H7 (cell line): ENCODE measurements at regions not wholly inside any gene's neighbourhood (a gene's known extent, or its start where the extent isn't known, plus 50 kb on each side); places are given as distances from the start of the nearest gene placed in this dataset.
"Not testable (repeated sequence)": the region's sequence is repeated elsewhere in the genome, so short reads cannot be mapped to it uniquely, and the experiment has no call there.

ENCODE experiments used
- DNase-seq: peaks from one replicate; pipeline ENCODE4 v3.0.0; 2012
- H3K27me3 ChIP-seq: 2 replicates; pipeline ENCODE4 v1.6.0; 2011; ENCODE audit warnings: mild to moderate bottlenecking, low read length; ENCODE audit not compliant: control insufficient read depth, insufficient read depth
- H3K36me3 ChIP-seq: replicated peaks from 2 replicates; pipeline ENCODE4 v1.5.1; 2011; ENCODE audit warnings: low read length; ENCODE audit not compliant: control insufficient read depth, insufficient read depth
- H3K4me3 ChIP-seq: 2 replicates; pipeline ENCODE4 v1.5.1; 2011; ENCODE audit warnings: low read depth, mild to moderate bottlenecking, control low read depth, low read length, moderate library complexity; ENCODE audit not compliant: insufficient read depth

DNA sequence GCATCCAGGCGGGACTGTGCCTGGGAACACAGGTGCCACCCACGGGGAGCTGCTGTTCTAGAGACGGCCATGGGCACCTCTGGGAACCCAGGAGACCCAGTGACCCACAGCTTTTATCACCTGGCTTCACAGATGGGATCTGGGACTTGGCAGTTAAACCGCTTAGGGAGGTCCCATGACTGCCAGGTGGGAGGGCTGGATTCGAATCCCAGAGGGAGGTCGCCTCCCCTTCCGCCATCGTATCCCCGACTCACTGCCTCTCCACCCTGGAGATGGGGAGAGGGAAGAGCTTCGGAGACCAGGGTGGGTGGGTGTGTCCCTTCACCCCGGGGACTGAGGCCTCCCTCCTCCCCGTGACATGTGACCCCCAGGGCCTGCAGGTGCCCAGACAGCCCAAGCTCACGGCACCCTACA, 169.4 kb downstream of the RTP5 start:
- H3K27me3 ChIP-seq = peaks cover 2% of the 10 kb centered on the region
- no peaks in the 10 kb centered on the region for H3K36me3 ChIP-seq
- no peak overlapping the region for H3K4me3 ChIP-seq
- no peak for DNase-seq

DNA sequence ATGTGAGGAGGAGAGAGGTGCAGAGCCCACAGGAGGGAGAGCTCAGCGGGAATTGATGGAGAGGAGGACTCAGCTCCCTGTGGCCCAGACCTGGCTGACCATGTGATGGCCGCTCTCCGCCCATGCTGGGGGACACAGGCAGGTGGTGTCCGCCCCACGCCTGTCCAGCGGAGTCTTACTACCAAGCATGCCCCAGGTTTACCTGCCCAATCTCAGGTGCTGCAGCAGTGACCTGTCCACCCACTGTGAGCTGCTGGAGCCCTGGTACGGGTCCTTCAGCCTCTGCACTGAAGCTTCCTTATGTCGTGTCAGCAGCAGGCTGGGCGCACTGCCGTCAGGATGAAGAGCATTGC, 170.8 kb downstream of the RTP5 start:
- no peak for DNase-seq
- Histone ChIP-seq H3K36me3 (no peaks in the 10 kb centered on the region), H3K27me3 (peaks cover 5% of the 10 kb centered on the region), H3K4me3 (no peak overlapping the region)

DNA sequence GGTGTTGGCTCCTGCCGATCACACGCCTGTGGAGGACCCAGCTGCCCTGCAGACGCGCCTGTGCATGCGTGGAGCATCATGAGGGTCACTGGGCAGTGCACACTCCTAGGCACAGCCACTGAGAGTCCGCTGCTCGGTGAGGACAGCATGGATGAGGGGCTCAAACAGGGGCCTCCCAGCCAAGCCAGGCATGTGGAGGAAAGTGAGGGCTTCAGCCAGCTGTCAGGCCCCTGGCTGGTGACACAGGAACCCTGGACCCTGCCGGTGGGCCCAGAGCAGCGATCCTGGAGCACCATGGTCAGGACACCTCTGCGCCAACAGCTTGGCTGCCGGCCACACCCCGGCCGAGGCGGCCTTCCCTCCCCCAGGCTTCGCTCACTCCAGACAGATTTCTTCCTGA, 171.2 kb downstream of the RTP5 start:
- DNase-seq = no peak
- Histone ChIP-seq H3K4me3 (no peak overlapping the region), H3K36me3 (no peaks in the 10 kb centered on the region), H3K27me3 (peaks cover 5% of the 10 kb centered on the region)

DNA sequence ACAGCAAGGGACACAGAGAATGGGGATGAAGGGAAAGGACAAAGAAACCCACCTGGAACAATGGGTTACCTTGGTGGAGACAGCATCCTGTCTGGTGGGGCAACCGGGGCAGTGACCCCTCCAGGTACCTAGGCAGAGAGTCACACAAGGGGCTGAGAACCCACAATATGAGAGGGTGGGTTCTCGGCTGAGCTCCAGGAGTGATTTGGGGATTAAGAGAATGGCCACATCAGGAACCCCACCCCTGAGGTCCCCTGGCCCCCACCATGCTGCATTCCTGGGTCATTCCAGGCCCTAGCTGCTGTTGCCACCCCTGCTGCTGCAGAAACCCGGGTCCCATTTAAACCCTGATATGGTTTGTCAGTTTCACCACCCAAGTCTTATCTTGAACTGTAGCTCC, 172.3 kb downstream of the RTP5 start:
- no peak for DNase-seq
- no peak overlapping the region for H3K4me3 ChIP-seq
- H3K27me3 ChIP-seq = peaks cover 5% of the 10 kb centered on the region
- H3K36me3 ChIP-seq = no peaks in the 10 kb centered on the region

DNA sequence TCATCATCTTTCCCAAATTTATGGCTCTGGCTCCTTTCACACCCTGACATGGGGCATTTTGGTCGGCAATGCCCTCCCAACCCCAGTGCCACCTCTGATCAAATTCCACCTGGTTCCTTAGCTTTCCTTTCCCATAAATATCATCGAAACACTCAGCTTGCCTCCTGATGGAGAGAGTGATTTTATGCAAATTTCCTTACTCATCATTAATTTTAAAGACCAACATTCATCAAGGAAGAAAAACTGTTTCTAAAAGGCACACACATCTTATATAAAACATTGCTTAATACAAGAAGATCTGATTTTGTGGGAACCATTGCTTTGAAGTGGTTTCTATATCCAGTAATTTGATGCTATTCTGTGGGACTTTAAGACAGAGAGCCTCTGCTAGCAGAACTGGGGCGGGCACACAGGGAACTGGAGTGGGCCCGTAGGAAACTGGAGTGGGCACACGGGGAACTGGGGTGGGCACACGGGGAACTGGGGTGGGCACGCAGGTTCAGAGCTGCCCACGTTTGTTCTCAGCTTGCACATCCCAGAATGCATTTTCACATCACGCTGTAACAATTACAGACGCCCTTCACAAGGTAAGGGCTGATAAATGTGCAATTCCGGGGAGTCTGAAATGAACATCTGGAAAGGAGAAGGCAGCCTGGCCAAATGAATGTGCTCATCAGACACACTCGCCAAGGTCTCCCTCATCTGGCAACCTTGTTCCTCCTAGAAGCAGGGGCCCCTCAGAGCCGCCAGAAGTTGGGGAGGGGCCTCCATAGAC, 174.2 kb downstream of the RTP5 start:
- Histone ChIP-seq H3K27me3 (peaks cover 11% of the 10 kb centered on the region), H3K4me3 (no peak overlapping the region), H3K36me3 (no peaks in the 10 kb centered on the region)
- no peak for DNase-seq

DNA sequence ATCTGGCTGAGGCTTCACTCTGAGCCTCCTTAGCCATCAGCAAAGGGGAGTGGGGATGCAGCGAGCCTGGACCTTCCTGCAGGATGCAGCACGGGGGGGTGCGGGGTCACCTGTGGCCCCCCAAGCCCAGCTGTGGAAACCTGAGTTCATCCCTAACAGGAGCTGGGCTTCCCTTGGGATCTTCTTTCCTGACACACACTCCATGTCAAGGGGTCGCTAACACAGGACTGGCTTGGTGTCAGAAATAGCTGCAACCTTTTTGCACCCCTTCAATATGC, 174.7 kb downstream of the RTP5 start:
- no peaks in the 10 kb centered on the region for H3K36me3 ChIP-seq
- H3K27me3 ChIP-seq = peaks cover 11% of the 10 kb centered on the region
- no peak overlapping the region for H3K4me3 ChIP-seq
- no peak for DNase-seq

DNA sequence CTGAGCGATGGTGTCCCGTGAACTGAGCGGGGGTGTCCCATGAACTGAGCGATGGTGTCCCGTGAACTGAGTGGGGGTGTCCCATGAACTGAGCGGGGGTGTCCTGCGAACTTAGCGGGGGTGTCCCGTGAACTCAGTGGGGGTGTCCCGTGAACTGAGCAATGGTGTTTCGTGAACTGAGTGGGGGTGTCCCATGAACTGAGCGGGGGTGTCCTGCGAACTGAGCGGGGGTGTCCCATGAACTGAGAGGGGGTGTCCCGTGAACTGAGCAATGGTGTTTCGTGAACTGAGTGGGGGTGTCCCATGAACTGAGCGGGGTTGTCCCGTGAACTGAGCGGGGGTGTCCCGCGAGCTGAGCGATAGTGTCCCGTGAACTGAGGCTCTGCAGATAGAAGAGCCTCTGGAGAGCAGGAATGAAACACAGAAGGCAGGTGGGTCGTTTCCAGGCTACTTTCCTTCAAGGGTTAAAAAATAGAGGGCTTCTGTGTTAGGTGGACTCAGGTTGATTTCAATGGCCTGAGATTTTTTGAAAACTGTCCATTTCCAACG, 176.1 kb downstream of the RTP5 start:
- not testable (repeated sequence) for H3K36me3 ChIP-seq, DNase-seq, H3K4me3 ChIP-seq
- H3K27me3 ChIP-seq = peaks cover 11% of the 10 kb centered on the region

DNA sequence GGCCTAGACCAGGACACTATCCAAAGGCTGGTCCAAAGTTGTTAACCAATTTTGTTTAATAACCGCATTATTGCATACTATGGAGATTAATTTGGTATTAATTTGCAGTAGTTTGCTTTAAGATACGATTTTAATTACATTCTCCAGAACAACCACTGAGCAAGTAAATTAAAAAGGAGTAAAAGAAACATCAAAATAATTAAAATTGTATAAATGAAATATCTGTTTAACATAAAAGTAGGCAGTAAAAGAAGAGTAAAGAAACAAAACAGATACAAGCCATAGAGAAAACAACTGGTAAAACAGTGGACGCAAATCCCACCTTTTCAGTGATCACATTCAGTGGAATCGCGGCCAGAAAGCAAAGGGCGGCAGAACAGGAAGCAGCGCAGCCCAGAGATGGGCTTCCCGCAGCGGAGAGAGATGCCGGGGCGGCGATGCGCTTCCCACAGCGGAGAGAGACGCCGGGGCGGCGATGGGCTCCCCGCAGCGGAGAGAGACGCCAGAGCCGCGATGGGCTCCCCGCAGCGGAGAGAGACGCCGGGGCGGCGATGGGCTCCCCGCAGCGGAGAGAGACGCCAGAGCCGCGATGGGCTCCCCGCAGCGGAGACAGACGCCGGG, 176.8 kb downstream of the RTP5 start:
- Histone ChIP-seq H3K4me3 (no peak overlapping the region), H3K36me3 (no peaks in the 10 kb centered on the region), H3K27me3 (peaks cover 11% of the 10 kb centered on the region)
- DNase-seq = peak; percentile 75

DNA sequence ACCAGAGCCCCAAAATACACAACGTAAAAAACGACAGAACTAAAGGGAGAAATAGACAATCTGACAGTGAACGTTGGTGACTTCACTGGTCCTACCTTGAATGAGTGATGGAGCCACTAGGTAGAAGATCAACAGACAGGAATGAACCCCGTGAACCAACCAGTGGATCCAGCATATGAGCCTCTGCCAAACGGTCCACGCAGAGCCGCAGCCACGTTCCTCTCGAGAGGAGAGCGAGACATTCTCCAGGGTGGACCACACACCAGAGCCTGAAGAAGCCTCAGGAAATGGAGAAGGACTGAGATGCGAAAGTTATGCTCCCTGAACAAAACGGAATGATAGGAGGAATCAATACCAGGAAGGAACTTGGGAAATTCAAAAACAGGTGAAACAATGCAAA, 178.4 kb downstream of the RTP5 start:
- H3K4me3 ChIP-seq = no peak overlapping the region
- DNase-seq = no peak
- H3K27me3 ChIP-seq = peaks cover 11% of the 10 kb centered on the region; the same call in 1 of the 2 replicates
- no peaks in the 10 kb centered on the region for H3K36me3 ChIP-seq

DNA sequence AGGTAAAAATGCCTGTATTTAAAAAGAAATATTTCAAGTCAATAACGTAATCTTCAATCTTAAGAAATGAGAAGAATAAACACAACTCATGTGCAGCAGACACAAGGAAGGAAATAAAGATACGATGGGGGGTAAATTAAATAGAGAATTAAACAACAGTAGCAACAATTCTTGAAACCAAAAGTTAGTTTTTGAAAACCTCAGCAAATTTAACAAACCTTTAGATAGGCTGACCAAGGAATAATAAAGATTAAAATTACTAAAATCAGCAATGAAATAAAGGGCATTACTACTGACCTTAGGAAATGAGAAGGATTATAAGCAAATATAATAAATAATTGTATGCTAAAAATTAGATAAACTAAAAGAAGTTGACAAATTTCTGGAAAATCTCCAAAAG, 178.9 kb downstream of the RTP5 start:
- peaks cover 9% of the 10 kb centered on the region; the same call in 1 of the 2 replicates for H3K27me3 ChIP-seq

DNA sequence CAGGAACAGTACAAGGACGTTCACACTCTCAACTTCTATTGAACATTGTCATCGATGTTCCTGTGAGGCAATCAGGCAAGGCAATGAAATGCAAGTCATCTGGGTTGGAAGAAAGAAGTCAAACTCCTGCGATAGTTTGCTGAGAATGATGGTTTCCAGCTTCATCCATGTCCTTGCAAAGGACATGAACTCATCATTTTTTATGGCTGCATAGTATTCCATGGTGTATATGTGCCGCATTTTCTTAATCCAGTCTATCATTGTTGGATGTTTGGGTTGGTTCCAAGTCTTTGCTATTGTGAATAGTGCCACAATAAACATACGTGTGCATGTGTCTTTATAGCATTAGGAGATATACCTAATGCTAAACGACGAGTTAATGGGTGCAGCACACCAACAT, 180.0 kb downstream of the RTP5 start:
- H3K27me3 ChIP-seq, DNase-seq, H3K36me3 ChIP-seq, H3K4me3 ChIP-seq: not testable (repeated sequence)

More for the DNA sequence above, 178.9 kb downstream of the RTP5 start:
- DNase-seq = no peak
- no peaks in the 10 kb centered on the region for H3K36me3 ChIP-seq
- no peak overlapping the region for H3K4me3 ChIP-seq

DNA sequence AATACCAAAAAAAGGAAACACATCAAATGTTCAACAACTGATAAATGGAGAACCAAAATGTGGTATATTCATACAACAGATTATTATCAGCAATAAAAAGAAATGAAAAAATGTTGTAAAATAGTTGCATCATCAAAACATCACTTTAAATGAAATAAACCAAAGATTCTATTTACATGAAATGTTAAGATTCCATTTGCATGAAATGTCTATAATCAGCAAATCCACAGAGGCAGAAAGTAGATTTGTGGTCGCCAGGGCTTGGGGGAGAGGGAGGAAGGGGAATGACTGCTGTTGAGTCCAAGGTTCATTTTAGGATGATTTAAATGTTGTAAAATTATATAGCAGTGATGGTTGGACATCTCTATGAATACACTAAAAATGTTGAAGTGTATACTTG, 181.9 kb downstream of the RTP5 start:
- Histone ChIP-seq H3K4me3 (no peak overlapping the region), H3K27me3 (peaks cover 5% of the 10 kb centered on the region; the same call in 1 of the 2 replicates)
- DNase-seq = no peak

DNA sequence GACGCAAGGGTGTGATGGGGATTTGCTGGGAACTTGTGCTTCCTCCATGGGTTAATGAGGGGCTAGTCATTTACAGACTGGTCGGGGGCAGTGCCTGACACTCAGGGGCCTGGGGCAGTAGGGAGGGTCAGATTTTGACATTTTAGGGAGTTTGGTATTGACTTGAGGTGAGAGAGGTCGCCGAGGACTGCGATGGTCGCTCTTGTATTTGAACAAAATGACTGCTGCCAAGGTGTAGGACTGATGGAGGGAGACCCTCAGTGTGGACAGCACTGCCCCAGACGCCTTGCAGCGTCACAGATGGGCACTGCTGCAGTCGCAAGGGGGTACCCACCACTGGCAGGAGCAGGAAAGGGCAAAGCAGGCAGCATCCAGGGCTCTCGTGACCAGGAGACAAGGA, 182.9 kb downstream of the RTP5 start:
- Histone ChIP-seq H3K4me3 (no peak overlapping the region), H3K27me3 (peaks cover 5% of the 10 kb centered on the region; the same call in 1 of the 2 replicates), H3K36me3 (no peaks in the 10 kb centered on the region)
- no peak for DNase-seq

More for the DNA sequence above, 181.9 kb downstream of the RTP5 start:
- H3K36me3 ChIP-seq = no peaks in the 10 kb centered on the region

DNA sequence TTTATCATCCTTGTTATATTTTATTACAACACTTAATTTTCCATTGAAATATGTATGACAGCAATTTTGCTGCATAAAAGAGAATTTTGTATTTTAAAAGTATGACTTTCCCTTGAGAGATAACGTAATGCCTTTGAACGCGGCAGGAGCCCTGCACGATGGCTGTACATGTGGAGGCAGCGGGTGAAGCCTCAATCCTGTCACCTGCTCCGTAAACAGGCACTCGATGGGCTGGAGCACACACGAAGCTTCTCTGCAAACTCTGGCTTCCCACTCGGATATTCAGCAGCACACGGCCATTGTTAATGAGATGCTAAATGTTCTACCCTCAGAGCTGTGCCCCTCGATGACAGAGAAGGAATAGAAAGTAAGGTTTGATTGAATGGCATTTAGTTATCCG, 184.4 kb downstream of the RTP5 start:
- DNase-seq = no peak
- no peak overlapping the region for H3K4me3 ChIP-seq

DNA sequence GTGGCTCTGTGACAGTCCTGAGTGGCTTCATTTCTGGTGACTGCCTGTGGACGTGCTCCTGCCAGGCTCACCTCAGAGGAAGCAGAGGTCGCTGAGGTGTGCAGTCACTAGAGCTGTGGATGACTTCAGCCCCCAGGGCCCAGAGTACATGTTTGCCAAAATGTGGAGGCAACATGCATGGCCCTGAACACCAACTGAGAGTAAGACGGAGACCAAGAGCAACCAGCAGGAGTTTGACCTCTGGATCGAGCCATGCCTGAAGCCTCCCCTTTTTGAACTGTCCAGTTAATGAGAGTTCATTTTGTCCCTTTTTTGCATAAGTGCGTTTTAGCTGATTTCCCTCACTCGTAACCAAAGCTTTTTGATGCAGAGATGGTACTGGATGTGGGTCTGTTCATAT, 184.9 kb downstream of the RTP5 start:
- Histone ChIP-seq H3K27me3 (no peaks in the 10 kb centered on the region), H3K4me3 (no peak overlapping the region), H3K36me3 (no peaks in the 10 kb centered on the region)
- DNase-seq = no peak

More for the DNA sequence above, 184.4 kb downstream of the RTP5 start:
- H3K27me3 ChIP-seq = no peaks in the 10 kb centered on the region
- no peaks in the 10 kb centered on the region for H3K36me3 ChIP-seq
